Neural crest cell (in vitro differentiated cells): ENCODE measurements at regions not wholly inside any gene's neighbourhood (a gene's known extent, or its start where the extent isn't known, plus 50 kb on each side); places are given as distances from the start of the nearest gene placed in this dataset.

Experiments
- DNase-seq: peaks from one replicate; pipeline ENCODE4 v3.0.0; 2021; ENCODE audit warnings: low read depth, mixed read lengths, low spot score
- H3K27ac Mint-ChIP-seq: one replicate; pipeline ENCODE4 v1.8.0; 2021; ENCODE audit warnings: mild to moderate bottlenecking, mixed read lengths; ENCODE audit not compliant: unreplicated experiment
- H3K27me3 Mint-ChIP-seq: 2 replicates; pipeline ENCODE4 v1.8.0; 2021; ENCODE audit warnings: low read depth, mild to moderate bottlenecking, mixed read lengths
- H3K36me3 Mint-ChIP-seq: 2 replicates; pipeline ENCODE4 v1.8.0; 2021; ENCODE audit warnings: low read depth, mild to moderate bottlenecking, mixed read lengths
- H3K4me1 Mint-ChIP-seq: 2 replicates; pipeline ENCODE4 v1.8.0; 2021; ENCODE audit warnings: mixed read lengths
- H3K4me3 Mint-ChIP-seq: one replicate; pipeline ENCODE4 v1.8.0; 2021; ENCODE audit warnings: mild to moderate bottlenecking, mixed read lengths
- H3K9me3 Mint-ChIP-seq: 2 replicates; pipeline ENCODE4 v1.8.0; 2021; ENCODE audit warnings: mixed read lengths
- CTCF ChIP-seq: fragments of 200-600 bp; sonication (generic); conservative IDR thresholded peaks from 2 replicates; pipeline ENCODE4 v1.5.0; 2021; ENCODE audit warnings: antibody characterized with exemption, mild to moderate bottlenecking

- Mint-ChIP-seq H3K27me3 (peaks cover 2% of the 10 kb centered on the region), H3K36me3 (no peaks in the 10 kb centered on the region), H3K4me3 (no peak overlapping the region), H3K9me3 (peaks cover 2% of the 10 kb centered on the region), H3K4me1 (no peaks in the 10 kb centered on the region), H3K27ac (no peak overlapping the region)
- no peak for TF ChIP-seq CTCF
- DNase-seq = no peak
Measured at GRCh38 chr6:9007027-9007426, 571.7 kb upstream of the SLC35B3 start.

DNA sequence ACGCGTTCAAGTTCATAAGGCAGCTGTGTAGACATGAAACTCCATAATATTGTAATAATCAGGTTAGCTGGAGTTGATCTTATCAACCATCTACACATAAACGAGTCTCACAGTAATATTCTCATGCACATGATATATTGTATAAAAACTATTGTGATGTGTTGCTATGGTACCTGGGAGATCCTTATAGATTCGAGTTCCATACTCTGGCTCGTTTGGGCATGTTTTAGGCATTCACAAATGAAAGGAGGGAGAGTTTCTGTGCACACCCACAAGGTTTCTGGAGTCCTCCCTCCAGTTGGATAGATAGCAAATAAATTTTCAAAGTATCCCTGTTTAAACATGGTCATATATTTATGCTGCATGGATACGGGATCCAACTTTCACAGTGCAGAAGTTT is 567.5 kb upstream of the SLC35B3 start:
- H3K9me3 Mint-ChIP-seq = peaks cover 7% of the 10 kb centered on the region
- no peak for TF ChIP-seq CTCF
- no peak overlapping the region for H3K27ac Mint-ChIP-seq
- DNase-seq = no peak
- peaks cover 1% of the 10 kb centered on the region for H3K27me3 Mint-ChIP-seq
- H3K36me3 Mint-ChIP-seq = peaks cover 2% of the 10 kb centered on the region
- no peaks in the 10 kb centered on the region for H3K4me1 Mint-ChIP-seq
- H3K4me3 Mint-ChIP-seq = no peak overlapping the region

- H3K4me1 Mint-ChIP-seq = peaks cover 5% of the 10 kb centered on the region
- peaks cover 16% of the 10 kb centered on the region for H3K27me3 Mint-ChIP-seq
- no peak overlapping the region for H3K4me3 Mint-ChIP-seq
- no peaks in the 10 kb centered on the region for H3K36me3 Mint-ChIP-seq
- H3K27ac Mint-ChIP-seq = no peak overlapping the region
- H3K9me3 Mint-ChIP-seq = peaks cover 2% of the 10 kb centered on the region
- no peak for TF ChIP-seq CTCF
- no peak for DNase-seq
Measured at GRCh38 chr6:8995156-8995555, 559.8 kb upstream of the SLC35B3 start.

DNA sequence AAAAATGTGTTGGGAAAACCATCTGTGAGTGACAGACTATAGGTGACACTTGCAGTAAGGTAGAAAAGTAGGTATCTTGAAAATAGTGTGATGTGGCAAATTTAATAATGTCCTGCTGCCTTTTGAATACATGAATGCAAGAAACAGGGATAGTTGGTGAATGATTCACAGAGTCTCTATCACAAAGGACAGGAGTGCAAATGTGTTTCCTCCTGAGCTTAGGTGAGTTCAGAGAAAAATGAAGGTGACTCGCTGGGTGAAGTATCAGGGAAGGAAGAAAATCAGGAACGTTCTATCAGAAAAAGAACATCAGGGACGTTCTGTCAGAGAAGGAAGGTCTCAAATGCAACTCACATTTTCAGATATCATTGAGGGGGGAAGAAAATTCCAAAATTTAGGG is 557.8 kb upstream of the SLC35B3 start:
- Mint-ChIP-seq H3K4me3 (no peak overlapping the region), H3K27ac (no peak overlapping the region), H3K27me3 (peaks cover 16% of the 10 kb centered on the region), H3K9me3 (peaks cover 2% of the 10 kb centered on the region), H3K36me3 (no peaks in the 10 kb centered on the region), H3K4me1 (peaks cover 5% of the 10 kb centered on the region)
- TF ChIP-seq CTCF = no peak
- no peak for DNase-seq

- TF ChIP-seq CTCF = no peak
- Mint-ChIP-seq H3K27ac (no peak overlapping the region), H3K9me3 (peaks cover 2% of the 10 kb centered on the region), H3K4me1 (peaks cover 5% of the 10 kb centered on the region), H3K4me3 (no peak overlapping the region), H3K27me3 (peaks cover 19% of the 10 kb centered on the region), H3K36me3 (no peaks in the 10 kb centered on the region)
- DNase-seq = no peak
Measured at GRCh38 chr6:8991844-8992243, 556.5 kb upstream of the SLC35B3 start.

- H3K36me3 Mint-ChIP-seq = no peaks in the 10 kb centered on the region
- peaks cover 2% of the 10 kb centered on the region for H3K9me3 Mint-ChIP-seq
- no peak for TF ChIP-seq CTCF
- no peak for DNase-seq
- H3K27me3 Mint-ChIP-seq = peaks cover 30% of the 10 kb centered on the region
- H3K4me1 Mint-ChIP-seq = peaks cover 5% of the 10 kb centered on the region
- no peak overlapping the region for H3K27ac Mint-ChIP-seq
- H3K4me3 Mint-ChIP-seq = no peak overlapping the region
Measured at GRCh38 chr6:8990075-8990474, 554.7 kb upstream of the SLC35B3 start.
